HL-60 (cell line): ENCODE measurements at regions not wholly inside any gene's neighbourhood (a gene's known extent, or its start where the extent isn't known, plus 50 kb on each side); places are given as distances from the start of the nearest gene placed in this dataset.

Experiments
- DNase-seq, 2 experiments: peaks; one replicate each; pipeline ENCODE4 v3.0.0-alpha.2; 2010 to 2020; ENCODE audit warnings: low read depth in 1 of 2, low spot score in 1 of 2
- H3K27ac ChIP-seq: fragments of 250-450 bp; sonication (Bioruptor Pico); replicated peaks from 2 replicates; pipeline ENCODE4 v1.5.1; 2020; ENCODE audit warnings: mild to moderate bottlenecking, moderate library complexity
- H3K27me3 ChIP-seq: fragments of 250-450 bp; sonication (Bioruptor Pico); 2 replicates; pipeline ENCODE4 v1.5.1; 2021; ENCODE audit warnings: mild to moderate bottlenecking, moderate library complexity; ENCODE audit not compliant: insufficient read depth, poor library complexity, severe bottlenecking
- H3K4me3 ChIP-seq: replicated peaks from 2 replicates; pipeline ENCODE4 v1.5.1; 2011; ENCODE audit warnings: mild to moderate bottlenecking, control low read depth, low read length; ENCODE audit not compliant: insufficient read depth
- CTCF ChIP-seq: IDR thresholded peaks from one replicate; pipeline ENCODE4 v1.5.1; 2011; ENCODE audit warnings: low read length, control low read depth, inconsistent platforms; ENCODE audit not compliant: insufficient read depth
- GABPA ChIP-seq: IDR thresholded peaks from 2 replicates; pipeline ENCODE4 v1.6.1; 2012; ENCODE audit warnings: low read depth
- POLR2AphosphoS5 ChIP-seq: IDR thresholded peaks from 2 replicates; pipeline ENCODE4 v1.6.1; 2012; ENCODE audit warnings: low read depth
- REST ChIP-seq: IDR thresholded peaks from 2 replicates; pipeline ENCODE4 v1.6.1; 2012; ENCODE audit warnings: low read depth; ENCODE audit not compliant: insufficient replicate concordance
- SPI1 ChIP-seq: IDR thresholded peaks from 2 replicates; pipeline ENCODE4 v1.6.1; 2012; ENCODE audit warnings: low read depth, mild to moderate bottlenecking, borderline replicate concordance

- no peaks in the 10 kb centered on the region for H3K27me3 ChIP-seq
- DNase-seq: no peak
- H3K4me3 ChIP-seq: no peak overlapping the region
- no peak overlapping the region for H3K27ac ChIP-seq
- no peak for TF ChIP-seq GABPA
- TF ChIP-seq CTCF: no peak
- no peak for TF ChIP-seq REST
- no peak for TF ChIP-seq POLR2AphosphoS5
These were observed 472.1 kb downstream of the TMA16 start for GRCh38 chr4:163966612-163967011.

GRCh38 chr4:163967263-163967662 is 472.8 kb downstream of the TMA16 start:
- H3K27me3 ChIP-seq: no peaks in the 10 kb centered on the region
- DNase-seq: no peak
- no peak overlapping the region for H3K4me3 ChIP-seq
- TF ChIP-seq REST (no peak), GABPA (no peak), POLR2AphosphoS5 (no peak), CTCF (no peak), SPI1 (no peak)
- H3K27ac ChIP-seq: no peak overlapping the region

- no peak for TF ChIP-seq CTCF
- no peak for TF ChIP-seq GABPA
- no peak for TF ChIP-seq SPI1
- no peak for TF ChIP-seq POLR2AphosphoS5
- Histone ChIP-seq H3K4me3 (no peak overlapping the region), H3K27ac (no peak overlapping the region), H3K27me3 (no peaks in the 10 kb centered on the region)
- DNase-seq: no peak
These were observed 473.2 kb downstream of the TMA16 start for GRCh38 chr4:163967710-163968109.

GRCh38 chr4:163969291-163969690 is 474.8 kb downstream of the TMA16 start:
- DNase-seq: no peak
- Histone ChIP-seq H3K27me3 (no peaks in the 10 kb centered on the region), H3K27ac (no peak overlapping the region), H3K4me3 (no peak overlapping the region)
- no peak for TF ChIP-seq POLR2AphosphoS5
- no peak for TF ChIP-seq SPI1
- no peak for TF ChIP-seq REST
- TF ChIP-seq GABPA: no peak
- TF ChIP-seq CTCF: no peak
